HG03060 (cell line): ENCODE measurements at regions not wholly inside any gene's neighbourhood (a gene's known extent, or its start where the extent isn't known, plus 50 kb on each side); places are given as distances from the start of the nearest gene placed in this dataset.

Experiments used
- ATAC-seq: cut with Tn5 transposase; IDR thresholded peaks from one replicate; pipeline ENCODE4 v1.9.1; 2021; ENCODE audit warnings: low read depth, moderate number of reproducible peaks; ENCODE audit not compliant: unreplicated experiment

DNA sequence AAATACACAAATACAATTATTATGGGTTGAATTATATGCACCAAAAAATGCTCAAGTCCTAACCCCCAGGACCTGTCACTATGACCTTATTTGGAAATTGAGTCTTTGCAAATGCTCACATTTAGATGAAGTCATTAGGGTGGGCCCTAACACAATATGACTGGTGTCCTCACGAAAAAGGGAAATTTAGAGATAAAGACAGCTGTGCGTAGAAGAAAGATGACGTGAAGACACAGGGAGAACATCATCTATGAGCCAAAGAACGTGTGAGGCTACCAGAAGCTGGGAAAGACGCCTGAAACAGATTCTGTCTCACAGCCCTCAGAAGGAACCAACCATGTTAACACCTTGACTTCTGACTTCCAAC, 259.2 kb downstream of the EMP1 start:
- no peak for ATAC-seq

DNA sequence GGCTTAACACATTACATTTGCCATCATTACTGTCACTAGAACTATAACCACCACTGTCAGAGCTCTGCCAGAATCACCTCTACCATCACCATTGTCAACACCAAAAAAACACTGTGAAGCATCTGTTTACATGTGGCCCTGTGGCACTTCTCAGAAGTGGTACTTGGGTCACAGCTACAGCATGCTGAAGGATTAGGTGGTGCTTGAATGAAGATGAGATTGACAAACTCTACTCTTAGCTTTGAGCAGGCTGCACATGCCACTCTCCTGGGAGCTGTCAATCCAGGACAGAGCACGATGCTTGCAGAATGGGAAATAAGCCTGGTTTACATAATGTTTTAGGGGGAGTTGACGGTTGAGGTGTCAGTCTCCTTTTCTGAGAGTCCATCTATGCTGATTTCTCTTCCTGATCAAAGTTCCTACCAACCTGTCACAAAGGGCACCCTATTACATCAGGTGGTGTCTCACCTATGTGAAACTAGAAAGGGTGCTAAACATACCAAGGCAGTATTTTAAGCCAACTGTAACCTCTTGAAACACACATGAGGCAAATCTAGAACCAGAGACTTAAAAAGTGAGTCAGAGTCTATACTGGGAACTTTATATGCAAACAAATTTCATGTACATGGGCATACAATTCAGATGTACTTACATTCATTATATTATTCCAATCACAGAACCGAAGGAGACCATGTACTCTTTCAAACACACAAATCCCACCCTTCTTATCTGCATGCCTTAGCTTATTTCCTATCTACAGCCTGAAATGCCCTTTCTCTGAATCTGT, 258.7 kb downstream of the EMP1 start:
- no peak for ATAC-seq

DNA sequence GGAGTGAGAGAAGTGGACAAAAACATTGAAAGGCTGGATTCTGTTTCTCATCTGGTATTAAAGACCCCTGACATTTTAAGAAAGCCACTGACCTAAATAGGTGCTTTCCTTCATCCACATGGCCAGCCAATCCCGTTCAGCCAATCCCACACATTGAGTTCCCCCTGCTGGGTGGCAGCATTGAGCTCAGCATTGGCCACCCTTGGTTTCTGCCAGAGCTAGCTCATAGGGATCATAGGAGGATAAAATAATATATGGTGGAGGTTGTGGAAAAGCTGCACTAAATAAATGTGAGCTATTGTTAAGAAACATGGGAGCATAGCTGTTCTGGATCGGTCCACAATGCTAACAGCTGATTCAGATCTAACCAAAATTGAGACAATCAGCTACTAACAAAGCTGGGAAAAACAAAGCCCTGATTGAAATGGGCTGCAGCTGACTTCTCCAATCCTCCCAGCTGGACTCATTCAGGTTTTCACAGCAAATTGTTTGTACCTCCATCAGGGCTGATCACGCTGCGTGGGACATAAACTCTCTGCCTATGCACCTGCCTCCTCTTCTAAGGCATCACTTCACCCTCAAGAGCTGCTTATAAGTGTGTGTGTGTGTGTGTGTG, 256.5 kb downstream of the EMP1 start:
- ATAC-seq, result no peak

DNA sequence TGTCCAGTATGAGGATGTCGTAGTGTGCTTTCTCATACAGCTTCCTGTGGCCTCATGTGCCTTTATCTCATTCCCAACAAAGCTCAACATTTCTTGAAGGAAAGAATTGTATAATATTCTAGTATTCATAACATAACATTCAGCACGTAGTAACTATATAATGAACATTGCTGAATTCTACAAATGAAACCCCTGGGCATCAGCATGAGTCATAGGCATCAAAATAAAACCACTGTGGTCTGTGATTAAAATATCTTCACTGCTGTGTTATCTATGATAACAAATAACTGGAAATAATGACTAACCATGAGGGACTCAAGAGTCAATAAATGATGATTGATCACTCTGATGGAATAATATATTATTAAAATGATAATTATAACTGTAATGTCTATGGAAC, 255.2 kb downstream of the EMP1 start:
- no peak for ATAC-seq

DNA sequence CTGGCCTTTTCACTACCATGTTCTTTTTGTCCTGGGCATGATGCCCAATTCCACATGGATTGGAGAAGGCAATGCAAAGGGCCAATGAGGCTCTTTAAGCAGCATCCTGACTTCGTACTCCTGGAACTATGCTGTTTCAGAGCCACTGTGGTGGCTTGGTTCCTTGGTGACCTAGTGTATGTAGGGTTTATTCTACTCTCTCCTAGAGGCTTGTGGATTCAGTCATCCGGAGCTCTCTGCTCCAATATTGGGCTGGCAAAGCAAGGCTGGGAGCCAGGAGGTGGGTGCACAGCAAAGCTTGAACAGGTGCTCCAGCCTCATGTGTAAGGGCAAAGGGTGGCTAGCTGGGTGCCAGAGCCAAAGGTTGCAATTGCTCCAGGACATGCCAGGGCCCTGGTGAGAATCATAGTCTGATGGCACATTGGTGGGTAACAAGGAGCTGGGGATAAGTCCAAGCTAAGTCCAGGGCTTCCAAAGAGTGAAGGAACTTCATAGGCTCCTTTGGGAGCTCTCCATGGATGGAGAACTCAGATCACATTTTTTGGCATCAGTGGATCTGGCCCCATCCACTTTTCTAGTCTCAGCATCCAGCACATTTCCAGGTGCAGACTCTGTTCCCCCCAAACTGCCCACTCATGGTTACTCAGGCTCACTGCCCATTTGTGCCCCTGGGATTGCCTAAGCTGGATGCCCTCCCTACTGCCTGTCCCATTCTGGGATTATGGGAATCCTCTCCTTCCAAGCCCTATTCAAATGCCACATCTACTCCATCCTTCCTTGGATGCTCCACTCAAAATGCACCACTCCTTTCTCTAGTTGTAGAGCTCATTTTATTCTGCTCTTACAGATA, 253.9 kb downstream of the EMP1 start:
- ATAC-seq, result no peak

DNA sequence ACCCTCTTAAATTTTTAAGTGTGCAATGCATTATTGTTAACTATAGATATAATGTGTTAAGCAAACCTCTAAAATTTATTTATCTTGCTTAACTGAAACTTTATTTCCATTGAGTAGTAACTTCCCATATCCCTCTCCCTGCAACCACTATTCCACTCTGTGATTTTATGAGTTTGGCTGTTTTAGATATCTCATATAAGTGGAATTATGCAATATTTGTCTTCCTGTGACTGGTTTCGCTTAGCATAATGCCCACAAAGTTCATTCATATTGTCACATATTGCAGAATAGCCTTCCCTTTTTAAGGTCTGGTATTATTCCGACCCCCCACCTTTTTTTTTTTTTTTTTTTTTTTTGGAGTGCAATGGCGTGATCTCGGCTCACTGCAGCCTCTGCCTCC, 247.6 kb downstream of the EMP1 start:
- ATAC-seq, result no peak

DNA sequence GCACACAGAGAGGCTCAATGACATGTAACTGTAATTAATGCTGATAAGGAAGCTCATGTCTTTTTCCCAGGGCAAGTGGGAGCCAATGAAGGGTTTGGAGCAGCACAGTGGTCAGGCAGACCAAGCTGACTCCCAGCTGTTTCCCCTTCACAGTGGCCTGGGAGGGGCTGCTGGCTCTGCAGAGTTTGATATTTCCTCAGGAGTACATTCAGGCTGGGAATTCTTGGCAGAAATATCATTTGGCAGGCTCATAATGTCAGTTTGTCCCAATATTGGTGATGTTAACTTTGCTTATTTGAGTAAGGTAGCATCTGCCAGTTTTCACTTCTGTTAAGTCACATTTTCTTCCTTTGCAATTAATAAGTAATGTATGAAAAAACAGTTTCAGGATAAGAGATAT, 247.0 kb downstream of the EMP1 start:
- ATAC-seq, result no peak

GRCh38 chr12:13443028-13443427, 246.5 kb downstream of the EMP1 start:
- no peak for ATAC-seq

DNA sequence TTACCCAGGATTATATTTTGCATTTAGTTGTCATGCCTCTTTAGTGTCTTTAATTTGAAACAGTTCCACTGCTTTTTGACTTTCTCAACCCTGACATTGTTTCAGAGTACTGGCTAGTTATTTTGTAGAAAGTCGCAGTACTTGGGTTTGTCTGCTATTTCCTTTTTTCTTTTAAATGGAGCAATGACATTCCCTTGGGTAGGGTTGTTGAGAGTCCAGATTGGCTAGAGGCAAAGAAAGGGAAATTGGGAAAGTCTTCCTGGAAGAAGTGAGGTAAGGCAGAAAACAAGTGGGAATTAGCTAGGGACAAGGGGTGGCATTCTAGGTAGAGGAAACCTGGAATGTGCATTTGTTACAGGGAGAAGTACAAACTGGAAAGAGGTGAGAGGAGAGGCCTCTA, 245.9 kb downstream of the EMP1 start:
- ATAC-seq, result no peak

- no peak for ATAC-seq
Measured at GRCh38 chr12:13440844-13441243, 244.3 kb downstream of the EMP1 start.

GRCh38 chr12:13437541-13437940, 241.0 kb downstream of the EMP1 start:
- ATAC-seq, result no peak

DNA sequence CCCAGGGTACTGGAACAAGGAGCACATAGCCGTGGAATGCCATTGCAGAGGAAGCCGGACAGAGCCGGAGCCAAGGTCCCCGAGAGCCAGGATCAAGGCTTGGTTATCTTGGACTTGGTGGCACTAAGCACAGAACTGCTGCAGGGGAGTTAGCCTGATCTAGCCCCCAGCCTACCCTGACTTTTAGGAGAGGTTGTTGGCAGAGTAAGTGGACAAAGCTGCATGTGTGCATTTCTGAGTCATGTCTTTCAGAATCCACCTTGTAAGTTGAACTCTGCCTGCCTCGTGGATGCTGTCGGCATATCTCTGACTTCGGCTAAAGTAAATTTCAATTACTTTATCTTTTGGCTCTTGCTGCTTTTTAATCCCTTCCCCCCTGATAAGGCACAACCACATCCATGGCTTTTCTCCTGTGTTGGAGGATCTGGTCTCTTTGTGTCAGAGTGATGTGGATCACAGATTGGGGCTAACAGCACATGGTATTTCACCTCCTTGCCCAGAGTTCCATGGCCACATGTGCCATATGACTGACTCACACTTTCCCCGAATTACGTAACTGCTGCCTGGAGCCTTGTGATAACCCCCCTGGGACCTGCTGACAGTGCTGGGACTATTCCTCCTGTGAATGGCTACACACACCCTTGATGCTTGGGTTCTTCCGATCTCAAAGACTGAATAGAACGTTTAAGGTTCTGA, 240.3 kb downstream of the EMP1 start:
- no peak for ATAC-seq

GRCh38 chr12:13436182-13436581, 239.7 kb downstream of the EMP1 start:
- ATAC-seq, result no peak

GRCh38 chr12:13435235-13435933, 238.9 kb downstream of the EMP1 start:
- ATAC-seq, result no peak

- ATAC-seq, result no peak
Measured at GRCh38 chr12:13433768-13434167, 237.2 kb downstream of the EMP1 start.

DNA sequence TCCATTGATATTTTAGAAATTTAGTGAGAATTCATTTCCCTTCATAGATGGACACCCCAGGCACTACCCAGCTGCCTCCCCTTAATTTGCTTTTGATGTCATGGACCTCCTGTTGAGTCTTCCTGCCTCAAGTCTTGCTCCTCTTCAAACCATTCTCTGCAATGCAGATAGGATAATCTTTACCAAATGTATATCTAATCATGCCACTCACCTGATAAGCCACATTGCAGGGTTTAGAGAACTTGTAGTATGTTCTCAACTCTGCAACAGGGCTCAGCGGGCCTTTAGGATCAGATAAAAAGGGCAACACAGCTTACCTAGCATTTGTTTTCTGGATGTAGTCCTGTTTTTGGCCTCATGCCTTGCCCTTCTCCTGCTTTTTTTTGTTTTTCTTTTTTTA, 234.5 kb downstream of the EMP1 start:
- no peak for ATAC-seq

GRCh38 chr12:13428538-13429265, 232.2 kb downstream of the EMP1 start:
- no peak for ATAC-seq

- no peak for ATAC-seq
Measured at GRCh38 chr12:13425766-13426165, 229.2 kb downstream of the EMP1 start.

DNA sequence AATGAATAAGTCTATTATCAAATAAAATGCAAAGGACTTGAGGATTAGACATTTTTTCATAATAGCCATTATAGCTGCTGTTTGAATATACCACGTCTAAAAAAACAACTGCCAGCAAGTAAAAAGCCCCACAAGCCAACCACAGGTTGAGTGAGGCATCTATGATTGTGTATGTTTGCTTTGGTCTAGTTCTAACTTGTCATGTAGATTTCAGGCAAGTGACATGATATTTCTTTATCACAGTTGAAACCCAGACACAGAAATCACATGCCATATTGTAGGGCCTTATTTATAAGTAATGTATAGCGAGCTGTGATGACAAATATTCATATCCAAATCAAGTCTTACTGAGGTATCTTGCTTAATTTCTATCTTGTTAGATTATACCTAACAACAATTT, 225.8 kb downstream of the EMP1 start:
- no peak for ATAC-seq

GRCh38 chr12:13417516-13417915, 221.0 kb downstream of the EMP1 start:
- no peak for ATAC-seq
